NCI-H187 (cell line): ENCODE measurements at regions not wholly inside any gene's neighbourhood (a gene's known extent, or its start where the extent isn't known, plus 50 kb on each side); places are given as distances from the start of the nearest gene placed in this dataset.
"Not testable (repeated sequence)": the region's sequence is repeated elsewhere in the genome, so short reads cannot be mapped to it uniquely, and the experiment has no call there.

Source experiments
- DNase-seq, 2 experiments: peaks; one replicate each; lab custom pipeline; 2025; lab: John Stamatoyannopoulos, UW

GRCh38 chr1:146510248-146510983 is 281.6 kb upstream of the NOTCH2NLA start:
- DNase-seq: not testable (repeated sequence)

GRCh38 chr1:146504121-146504520 is 275.3 kb upstream of the NOTCH2NLA start:
- not testable (repeated sequence) for DNase-seq

GRCh38 chr1:146487555-146487954 is 258.7 kb upstream of the NOTCH2NLA start:
- DNase-seq: not testable (repeated sequence)

DNA sequence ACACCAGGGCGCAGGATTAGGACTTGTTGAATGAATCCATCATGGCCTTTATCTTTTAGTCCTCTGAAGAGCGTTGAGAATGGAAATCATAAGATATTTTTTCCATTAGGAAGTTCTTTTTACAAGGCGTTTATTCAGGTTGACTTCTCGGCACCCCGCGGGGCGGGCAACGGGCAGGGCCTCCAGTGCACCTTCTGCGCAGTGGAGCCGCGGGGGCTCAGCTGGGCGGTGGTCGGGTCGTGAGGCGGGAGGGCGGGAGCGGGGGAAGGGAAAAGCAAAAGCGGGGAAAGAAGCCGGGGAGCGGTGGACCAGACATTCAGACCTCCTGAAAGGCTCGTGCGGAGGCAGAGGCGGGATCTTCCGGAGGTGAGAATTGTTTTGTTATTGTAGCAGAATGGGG is 258.3 kb upstream of the NOTCH2NLA start:
- not testable (repeated sequence) for DNase-seq

DNA sequence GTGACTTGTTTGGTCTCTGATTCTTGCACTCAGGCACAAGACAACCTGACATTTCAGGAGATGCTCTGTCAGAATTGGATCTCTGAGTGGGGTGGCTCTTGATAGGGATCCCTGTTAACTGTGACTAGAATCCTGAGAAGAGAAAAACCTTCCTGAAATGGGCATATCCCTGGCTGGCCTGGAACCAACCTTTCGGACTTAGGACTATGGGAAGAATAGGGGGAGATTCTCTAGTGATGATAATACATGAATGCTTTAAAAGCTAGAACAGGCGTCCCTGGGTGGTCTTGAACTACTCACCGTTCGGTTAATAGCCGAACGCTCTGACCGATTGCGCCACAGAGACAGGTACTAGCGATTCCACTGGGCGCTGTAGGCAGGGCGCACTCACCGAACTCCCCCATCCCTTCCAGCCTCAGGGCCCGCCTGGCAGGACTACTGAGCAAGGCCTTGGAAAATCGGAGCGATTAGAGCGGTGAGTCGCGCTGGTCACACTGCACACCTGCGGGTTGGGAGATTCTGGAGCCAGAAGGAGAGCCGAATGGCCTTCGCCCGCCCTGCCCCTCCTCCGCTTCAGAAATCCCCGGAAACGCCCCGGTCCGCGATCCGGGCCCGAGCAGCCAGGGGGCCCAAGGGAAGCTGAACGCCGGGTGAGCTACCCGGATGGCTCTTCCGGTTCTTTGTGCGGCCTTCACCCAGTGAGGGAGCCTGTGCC is 257.6 kb upstream of the NOTCH2NLA start:
- DNase-seq: not testable (repeated sequence)

DNA sequence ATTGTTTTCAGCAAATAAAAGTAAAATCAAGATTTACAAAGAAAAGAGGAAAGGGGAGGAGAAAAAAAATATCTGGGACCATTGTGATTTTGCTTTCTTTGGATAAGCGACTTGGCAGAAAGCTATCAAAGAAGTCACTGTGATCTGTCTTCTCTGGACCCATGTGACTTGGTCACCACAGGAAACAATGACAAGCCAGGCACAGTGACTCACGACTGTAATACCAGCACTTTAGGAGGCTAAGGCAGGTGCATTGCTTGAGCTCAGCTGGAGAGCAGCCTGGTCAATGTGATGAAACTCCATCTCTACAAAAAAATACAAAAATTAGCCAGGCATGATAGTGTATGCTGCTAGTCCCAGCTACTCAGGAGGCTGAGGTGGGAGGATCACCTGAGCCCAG is 255.4 kb upstream of the NOTCH2NLA start:
- not testable (repeated sequence) for DNase-seq

DNA sequence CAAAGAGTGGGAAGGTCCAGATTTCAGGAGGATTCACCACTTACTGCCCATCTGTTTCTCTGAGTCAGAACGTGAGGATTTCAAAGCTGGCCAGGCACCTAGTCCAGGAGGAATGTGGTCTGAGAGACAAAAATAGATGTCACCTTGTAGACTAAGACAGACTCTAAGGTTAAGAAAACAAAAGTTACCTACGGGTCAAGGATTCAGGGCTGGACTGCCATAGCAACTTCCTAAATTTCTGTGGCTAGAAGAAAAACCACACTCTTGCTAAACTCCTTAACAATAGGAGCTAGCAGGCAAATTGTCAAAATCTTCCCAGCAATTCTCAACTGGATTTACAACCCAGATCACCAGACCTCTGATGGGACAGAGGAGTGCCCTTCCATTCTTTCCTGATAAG is 250.4 kb upstream of the NOTCH2NLA start:
- not testable (repeated sequence) for DNase-seq

GRCh38 chr1:146478125-146478720 is 249.4 kb upstream of the NOTCH2NLA start:
- peak in 1 of 2 experiments; percentile 9 for DNase-seq

GRCh38 chr1:146475086-146475485 is 246.3 kb upstream of the NOTCH2NLA start:
- DNase-seq: not testable (repeated sequence)

GRCh38 chr1:146474216-146474615 is 245.4 kb upstream of the NOTCH2NLA start:
- not testable (repeated sequence) for DNase-seq

- DNase-seq: peak; percentile 64 to 76
Measured at GRCh38 chr1:146472192-146472861, 243.5 kb upstream of the NOTCH2NLA start.

- DNase-seq: not testable (repeated sequence)
Measured at GRCh38 chr1:146459939-146460338, 231.1 kb upstream of the NOTCH2NLA start.

DNA sequence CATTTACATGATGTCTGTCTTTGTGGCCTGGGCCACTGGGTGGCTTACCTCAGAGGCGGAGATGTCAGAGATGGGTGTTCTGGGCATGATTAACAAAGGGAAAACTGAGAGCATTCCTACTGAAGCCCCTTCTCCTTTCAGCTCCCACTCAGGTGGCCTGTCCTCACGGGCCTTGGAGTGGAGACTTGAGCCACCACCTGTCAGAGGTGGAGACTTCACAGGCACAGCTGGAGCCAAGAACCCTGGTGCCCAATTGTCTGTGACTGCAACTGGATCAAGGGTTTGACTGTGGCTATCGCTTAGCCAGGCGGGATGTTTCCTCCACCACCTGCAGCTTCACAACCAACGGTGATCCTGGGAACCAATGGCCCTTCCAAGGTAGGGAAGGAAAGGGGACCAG is 230.5 kb upstream of the NOTCH2NLA start:
- DNase-seq: not testable (repeated sequence)

- not testable (repeated sequence) for DNase-seq
Measured at GRCh38 chr1:146448877-146449246, 220.0 kb upstream of the NOTCH2NLA start.

- not testable (repeated sequence) for DNase-seq
Measured at GRCh38 chr1:146448212-146448876, 219.5 kb upstream of the NOTCH2NLA start.

GRCh38 chr1:146443871-146444222 is 215.0 kb upstream of the NOTCH2NLA start:
- not testable (repeated sequence) for DNase-seq

GRCh38 chr1:146443088-146443870 is 214.5 kb upstream of the NOTCH2NLA start:
- DNase-seq: not testable (repeated sequence)

DNA sequence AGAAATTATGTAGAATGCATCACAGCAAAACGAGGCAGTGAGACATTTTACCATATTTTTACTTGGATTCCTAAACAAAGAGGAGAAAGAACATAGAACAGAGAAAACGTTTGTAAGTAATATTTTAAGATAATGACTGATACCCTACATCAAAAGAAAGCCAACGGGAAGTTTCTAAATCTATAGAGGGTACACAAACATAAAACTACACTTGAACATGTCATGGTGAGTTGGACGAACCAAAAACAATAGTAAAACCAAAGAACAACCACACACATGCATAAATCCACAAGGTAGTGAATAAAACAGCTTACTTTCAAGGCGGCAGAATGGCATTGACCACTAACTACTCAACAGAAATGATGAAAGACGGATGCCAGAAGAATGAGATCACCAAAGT is 209.7 kb upstream of the NOTCH2NLA start:
- not testable (repeated sequence) for DNase-seq

GRCh38 chr1:146416642-146417041 is 187.8 kb upstream of the NOTCH2NLA start:
- DNase-seq: not testable (repeated sequence)

- not testable (repeated sequence) for DNase-seq
Measured at GRCh38 chr1:146415017-146415416, 186.2 kb upstream of the NOTCH2NLA start.

DNA sequence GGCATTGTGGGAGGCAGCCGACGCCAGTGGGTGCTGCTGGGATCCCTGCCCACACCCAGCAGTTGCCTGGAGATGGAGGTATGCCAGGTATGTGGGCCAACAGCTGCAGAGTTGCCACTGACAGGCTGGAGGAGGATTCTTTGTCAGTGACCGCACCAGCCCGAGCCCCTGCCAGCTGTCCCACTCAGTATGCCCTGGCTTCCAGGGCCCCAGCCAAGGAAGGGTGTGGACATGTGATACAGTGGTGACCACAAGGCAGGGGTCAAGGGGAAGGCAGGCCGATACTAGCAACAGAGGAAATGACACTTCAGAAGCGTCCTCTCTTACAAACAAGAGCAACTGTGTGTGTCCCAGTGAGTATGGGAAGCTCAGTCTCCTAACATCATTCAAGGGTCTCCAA is 185.1 kb upstream of the NOTCH2NLA start:
- not testable (repeated sequence) for DNase-seq
